GM18909 (cell line): ENCODE measurements at regions not wholly inside any gene's neighbourhood (a gene's known extent, or its start where the extent isn't known, plus 50 kb on each side); places are given as distances from the start of the nearest gene placed in this dataset.

Source experiments
- ATAC-seq: cut with Tn5 transposase; IDR thresholded peaks from one replicate; pipeline ENCODE4 v1.9.1; 2021; ENCODE audit warnings: mild to moderate bottlenecking; ENCODE audit not compliant: unreplicated experiment, poor library complexity

- no peak for ATAC-seq
Measured at GRCh38 chr3:101172516-101172915, 147.9 kb downstream of the IMPG2 start.

DNA sequence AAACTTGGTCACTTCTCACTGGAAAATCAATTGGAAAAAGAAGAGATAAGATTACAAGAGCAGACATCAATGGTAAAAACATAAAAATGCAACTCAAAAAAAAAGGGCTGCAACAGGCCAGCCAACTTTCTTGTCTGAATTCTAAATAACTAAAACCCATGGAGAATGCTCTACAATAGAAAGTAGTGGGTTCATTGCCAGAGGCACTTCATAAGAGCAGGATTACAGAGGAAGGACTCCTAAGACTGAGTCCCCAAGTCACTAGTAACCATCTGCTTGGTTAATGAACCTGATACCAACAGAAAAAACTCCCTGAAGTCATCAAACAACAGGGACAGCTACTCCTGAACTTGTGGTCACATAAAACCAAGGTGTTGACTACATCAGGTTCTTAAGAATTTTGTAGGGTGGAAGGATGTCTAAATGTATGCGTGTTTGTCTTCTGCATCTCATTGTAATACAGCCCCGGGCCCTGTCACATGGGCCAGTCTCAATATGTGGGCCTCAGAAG is 148.6 kb downstream of the IMPG2 start:
- ATAC-seq: no peak

GRCh38 chr3:101170806-101171558 is 149.4 kb downstream of the IMPG2 start:
- ATAC-seq: no peak

- ATAC-seq: no peak
Measured at GRCh38 chr3:101170062-101170771, 150.2 kb downstream of the IMPG2 start.

GRCh38 chr3:101169516-101169915 is 150.9 kb downstream of the IMPG2 start:
- ATAC-seq: no peak

DNA sequence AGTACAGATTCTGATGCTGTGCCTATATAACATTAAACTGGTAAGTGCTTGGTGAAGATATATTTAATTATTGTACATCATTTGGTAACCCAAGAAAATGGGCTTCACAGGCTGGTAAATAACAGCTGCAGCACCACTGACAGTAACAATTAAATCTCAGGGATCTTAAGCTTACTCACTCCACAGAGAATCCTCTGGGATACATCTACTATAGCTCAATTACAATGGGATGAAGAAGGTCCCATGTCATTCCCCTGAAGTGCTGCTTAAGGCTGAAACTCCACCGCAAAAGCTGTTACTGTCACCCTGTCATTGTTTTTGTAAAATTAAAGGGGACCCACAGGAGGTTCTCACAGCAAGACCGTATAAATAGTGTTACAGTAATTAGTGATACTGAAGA is 153.0 kb downstream of the IMPG2 start:
- no peak for ATAC-seq

GRCh38 chr3:101166150-101166549 is 154.2 kb downstream of the IMPG2 start:
- no peak for ATAC-seq

GRCh38 chr3:101163554-101163953 is 156.8 kb downstream of the IMPG2 start:
- ATAC-seq: no peak

DNA sequence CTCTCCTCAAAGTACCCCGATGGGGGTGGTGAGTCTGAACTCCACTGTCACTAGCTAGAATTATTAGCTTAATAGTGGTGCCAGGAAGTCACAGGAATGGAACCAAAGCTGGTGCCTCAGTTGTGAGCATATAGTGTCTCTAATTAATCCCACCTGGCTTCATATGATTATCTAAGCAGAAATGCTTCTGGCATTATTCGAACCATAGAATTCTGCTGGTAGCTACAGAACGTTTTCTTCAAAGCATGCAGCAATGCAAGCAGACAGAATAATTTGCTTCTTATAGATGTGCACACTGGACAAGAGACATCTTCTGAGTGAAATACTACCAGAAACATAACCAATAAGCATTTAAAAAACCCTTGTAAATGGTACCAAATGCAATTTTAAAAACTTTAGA is 160.9 kb downstream of the IMPG2 start:
- ATAC-seq: no peak

- ATAC-seq: no peak
Measured at GRCh38 chr3:101158374-101158773, 162.0 kb downstream of the IMPG2 start.

GRCh38 chr3:101156787-101157345 is 163.5 kb downstream of the IMPG2 start:
- no peak for ATAC-seq

DNA sequence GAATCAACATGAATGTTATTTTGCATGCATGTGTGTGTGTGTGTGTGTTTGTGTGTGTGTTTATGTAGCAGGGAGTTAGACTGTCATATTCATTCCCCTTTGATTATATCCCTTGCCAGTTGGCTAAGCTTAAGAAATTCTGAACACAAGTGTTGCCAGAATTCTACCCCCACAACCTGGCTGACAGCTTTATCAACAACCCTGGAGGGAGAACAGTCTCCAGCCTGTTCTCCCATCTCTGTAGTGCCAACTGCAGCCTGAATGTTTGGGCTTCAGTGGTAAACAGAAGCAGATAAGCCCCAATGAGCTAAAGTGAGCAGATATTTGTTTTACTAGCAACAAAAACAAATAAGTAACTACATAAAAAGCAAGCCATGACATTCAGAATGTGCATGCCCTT is 162.6 kb upstream of the ABI3BP start:
- no peak for ATAC-seq

- no peak for ATAC-seq
Measured at GRCh38 chr3:101154401-101154800, 161.2 kb upstream of the ABI3BP start.

DNA sequence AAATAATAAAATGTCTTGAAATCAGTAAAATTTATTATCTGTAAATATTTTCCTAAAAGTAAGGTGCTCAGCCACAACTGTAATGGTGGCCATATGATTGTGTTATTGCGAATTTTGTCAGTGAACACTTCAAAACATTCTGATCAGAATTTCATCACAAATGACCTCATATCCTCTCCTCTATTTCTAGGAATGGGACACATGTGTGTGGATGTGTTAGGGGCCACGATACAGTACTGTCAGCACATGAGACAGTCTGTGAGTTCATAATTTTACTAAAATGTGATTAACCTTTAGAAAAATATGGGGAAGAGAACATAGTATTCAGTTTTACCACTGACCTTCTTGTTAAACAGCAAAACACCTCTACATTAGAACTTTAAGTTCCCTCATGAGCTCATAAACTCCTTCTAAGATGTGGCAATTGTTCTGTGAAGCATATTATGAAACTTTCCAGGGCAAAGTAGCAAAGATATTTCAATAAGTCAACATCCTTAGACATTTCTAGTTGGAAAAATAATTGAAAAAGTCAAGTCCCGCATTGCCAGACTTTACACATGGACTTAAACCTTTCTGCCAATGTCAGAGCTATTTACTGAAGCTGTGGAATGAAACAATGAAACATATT is 158.2 kb upstream of the ABI3BP start:
- ATAC-seq: no peak

- no peak for ATAC-seq
Measured at GRCh38 chr3:101150504-101150903, 157.3 kb upstream of the ABI3BP start.

- no peak for ATAC-seq
Measured at GRCh38 chr3:101149707-101150106, 156.5 kb upstream of the ABI3BP start.

DNA sequence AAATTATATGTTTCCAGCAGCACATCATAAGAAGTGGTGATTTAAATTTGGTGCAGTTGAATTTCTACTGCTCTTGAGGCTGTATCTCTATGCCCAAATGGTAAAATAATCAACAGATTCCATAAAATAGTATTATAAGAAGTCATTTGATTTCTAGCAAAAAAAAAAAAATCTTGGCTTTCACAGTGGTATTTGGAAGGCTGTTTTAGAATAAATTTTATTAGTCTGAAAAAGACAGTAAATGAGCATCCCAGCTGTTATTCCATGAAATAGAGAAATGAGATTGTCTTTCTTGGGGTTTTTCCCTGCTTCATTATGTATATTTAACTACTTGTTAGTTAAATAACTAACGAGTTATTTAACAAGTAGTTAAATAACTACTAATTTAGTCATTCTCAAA is 156.0 kb upstream of the ABI3BP start:
- ATAC-seq: no peak

DNA sequence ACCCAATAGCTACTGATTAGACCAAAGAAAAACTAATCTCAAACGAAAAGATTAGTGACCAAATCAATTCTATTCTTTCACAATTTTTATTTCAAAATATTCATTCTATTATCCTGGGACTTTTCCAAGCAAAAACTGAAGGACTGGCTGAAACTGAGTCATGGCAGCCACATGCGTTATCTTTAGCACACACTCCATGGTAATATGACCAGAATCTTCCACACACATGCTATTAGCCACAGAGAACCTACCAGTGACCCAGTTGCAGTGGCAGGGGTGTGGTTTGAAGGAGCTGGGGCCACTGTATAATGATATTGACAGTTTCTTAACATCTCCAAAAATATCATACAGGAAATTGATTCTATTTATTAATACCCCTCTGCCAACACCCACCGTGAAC is 154.8 kb upstream of the ABI3BP start:
- no peak for ATAC-seq

DNA sequence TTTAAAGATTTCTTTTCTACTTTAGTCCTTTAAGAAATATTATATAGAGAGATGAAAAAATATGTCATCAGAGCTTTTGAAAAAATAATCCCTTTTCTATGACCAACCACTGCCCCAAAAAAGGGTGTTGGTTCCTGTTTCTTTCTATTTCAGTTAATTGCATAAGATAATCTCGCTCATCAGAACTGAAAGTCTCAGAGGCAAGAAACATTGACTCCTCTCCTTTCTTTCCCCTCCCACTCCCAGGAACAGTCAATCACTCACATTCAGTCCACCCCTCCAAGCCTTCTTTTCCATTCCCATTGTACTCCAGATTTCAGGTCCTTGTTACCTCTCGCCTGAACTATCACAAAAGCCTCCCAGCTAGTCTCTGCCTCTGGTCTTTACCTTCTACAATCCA is 153.7 kb upstream of the ABI3BP start:
- ATAC-seq: no peak

- ATAC-seq: no peak
Measured at GRCh38 chr3:101144105-101144504, 150.9 kb upstream of the ABI3BP start.

DNA sequence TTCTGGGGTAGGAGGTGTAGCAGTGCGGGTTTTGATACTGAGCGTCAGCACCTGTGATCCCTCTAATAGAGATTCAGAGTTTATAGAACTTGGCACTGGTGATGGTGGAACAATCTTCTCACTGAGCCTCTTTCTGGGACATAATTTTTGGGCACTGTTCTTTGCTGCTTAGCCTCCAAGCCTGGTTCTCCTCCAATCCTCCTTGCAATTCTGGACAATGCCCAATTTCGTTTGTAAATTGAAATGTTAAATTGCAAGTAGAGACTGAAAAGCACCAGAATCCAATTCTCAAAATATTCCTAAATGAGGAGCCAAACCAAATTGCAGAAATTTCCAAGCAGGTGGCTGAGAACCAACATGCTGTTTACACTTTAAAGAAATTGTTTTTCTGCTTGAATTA is 149.8 kb upstream of the ABI3BP start:
- ATAC-seq: no peak
